K562 (cell line): ENCODE measurements at regions not wholly inside any gene's neighbourhood (a gene's known extent, or its start where the extent isn't known, plus 50 kb on each side); places are given as distances from the start of the nearest gene placed in this dataset.

ENCODE experiments used
- ATAC-seq: fragments of 200-7000 bp; cut with Tn5 transposase; 3 replicates; pipeline ENCODE4 v1.9.1; 2020; ENCODE audit warnings: moderate library complexity
- BruUV-seq: library from RNA; stranded (reverse); fragments of 400-500 nt; replicated peaks from 2 replicates; lab custom pipeline; 2021; lab: Mats Ljungman, UMichigan
- CTCF ChIA-PET: fragments of 300-600 bp; formaldehyde crosslinking; extraction: SDS; loops from one replicate; lab custom pipeline; 2021; ENCODE audit warnings: low intra/inter-chr PET ratio; lab: Yijun Ruan, JAX
- POLR2A ChIA-PET: fragments of 300-600, 350-650 bp; sonication (Branson Sonifier 250); formaldehyde crosslinking; extraction: SDS; loops from one replicate; lab custom pipeline; 2021; ENCODE audit warnings: antibody characterized with exemption, inconsistent platforms; lab: Yijun Ruan, JAX
- DNase-seq, 4 experiments: peaks; one replicate each; pipeline versions ENCODE4 v3.0.0 to v3.0.0-alpha.2; 2011 to 2018; ENCODE audit warnings: low spot score in 3 of 4, mixed read lengths in 3 of 4; ENCODE audit errors: extremely low read depth in 1 of 4
- FAIRE-seq: peaks from 2 replicates; lab custom pipeline; 2011; peaks lifted over from hg19 to GRCh38; lab: Jason Lieb, UNC
- H2AFZ ChIP-seq: 2 replicates; pipeline ENCODE4 v1.6.0; 2011; ENCODE audit warnings: low read depth, low read length, control low read depth, inconsistent platforms
- H3K27ac ChIP-seq: fragments of 200-600 bp; 3 replicates; pipeline ENCODE4 v1.8.0; 2011; ENCODE audit warnings: low read depth, mild to moderate bottlenecking, control low read depth, inconsistent platforms, low read length, moderate library complexity, mixed read lengths; ENCODE audit errors: extremely low read depth
- H3K27me3 ChIP-seq, 2 experiments: fragments of 300-600 bp in 1 of 2; 2 replicates in 1 of 2; 3 replicates in 1 of 2; pipeline versions ENCODE4 v1.6.0 to v1.8.0; 2011; ENCODE audit warnings: inconsistent platforms in 2 of 2, low read length in 2 of 2, mild to moderate bottlenecking in 1 of 2, mixed read lengths in 1 of 2, moderate library complexity in 1 of 2; ENCODE audit not compliant: control insufficient read depth in 2 of 2, insufficient read depth in 2 of 2
- H3K36me3 ChIP-seq: fragments of 300-600 bp; 3 replicates; pipeline ENCODE4 v1.8.0; 2011; ENCODE audit warnings: mild to moderate bottlenecking, low read length, inconsistent platforms; ENCODE audit not compliant: control insufficient read depth, insufficient read depth
- H3K4me1 ChIP-seq, 2 experiments: fragments of 200-600 bp in 1 of 2; replicated peaks in 1 of 2; 2 replicates in 1 of 2; 3 replicates in 1 of 2; pipeline versions ENCODE4 v1.5.1 to v1.8.0; 2011; ENCODE audit warnings: inconsistent platforms in 2 of 2, low read length in 2 of 2, mild to moderate bottlenecking in 1 of 2, mixed read lengths in 1 of 2, moderate library complexity in 1 of 2; ENCODE audit not compliant: control insufficient read depth in 2 of 2, insufficient read depth in 2 of 2
- H3K4me2 ChIP-seq: 2 replicates; pipeline ENCODE4 v1.6.1; 2011; ENCODE audit warnings: low read length, control low read depth, inconsistent platforms, mixed read lengths; ENCODE audit not compliant: insufficient read depth
- H3K4me3 ChIP-seq: fragments of 200-600 bp; sonication (generic), shearing (Covaris generic); 2 replicates; pipeline ENCODE4 v1.5.1; 2016; ENCODE audit warnings: control low read depth, inconsistent platforms
- H3K79me2 ChIP-seq: fragments of 200-600 bp; 3 replicates; pipeline ENCODE4 v1.8.0; 2011; ENCODE audit warnings: low read length, inconsistent platforms; ENCODE audit not compliant: control insufficient read depth, insufficient read depth
- H3K9ac ChIP-seq, 2 experiments: 2 replicates each; pipeline versions ENCODE4 v1.6.0 to v1.6.1; 2011; ENCODE audit warnings: low read depth in 2 of 2, low read length in 2 of 2, control low read depth in 1 of 2, inconsistent platforms in 1 of 2, mild to moderate bottlenecking in 1 of 2, mixed read lengths in 1 of 2; ENCODE audit not compliant: insufficient read depth in 1 of 2
- H3K9me1 ChIP-seq: one replicate; pipeline ENCODE4 v1.6.0; 2011; ENCODE audit warnings: inconsistent platforms, mild to moderate bottlenecking, low read length, moderate library complexity; ENCODE audit not compliant: control insufficient read depth, insufficient read depth
- H3K9me3 ChIP-seq: replicated peaks from 2 replicates; pipeline ENCODE4 v1.5.1; 2011; ENCODE audit warnings: low read depth, low read length, inconsistent platforms; ENCODE audit not compliant: control insufficient read depth, insufficient read depth
- H4K20me1 ChIP-seq: replicated peaks from 2 replicates; pipeline ENCODE4 v1.6.1; 2011; ENCODE audit warnings: low read length, inconsistent platforms, mixed read lengths; ENCODE audit not compliant: control insufficient read depth, insufficient read depth
- BCOR ChIP-seq: fragments of 450-650 bp; IDR thresholded peaks from 2 replicates; pipeline ENCODE4 v1.6.1; 2016
- CXXC5 ChIP-seq: fragments of 250-450 bp; sonication (Bioruptor Pico); IDR thresholded peaks from 2 replicates; pipeline ENCODE4 v1.8.0; 2022; ENCODE audit warnings: inconsistent platforms, mild to moderate bottlenecking, moderate library complexity
- IRF2 ChIP-seq: sonication (generic); formaldehyde crosslinking; IDR thresholded peaks from 2 replicates; pipeline ENCODE4 v1.8.1; 2022; ENCODE audit warnings: mild to moderate bottlenecking, missing genetic modification reagents
- PHB2 ChIP-seq: fragments of 450-650 bp; IDR thresholded peaks from 2 replicates; pipeline ENCODE4 v1.6.1; 2017; ENCODE audit warnings: low read depth
- SMARCC2 ChIP-seq: fragments of 450-650 bp; IDR thresholded peaks from 2 replicates; pipeline ENCODE4 v1.6.1; 2017; ENCODE audit warnings: antibody characterized with exemption, moderate library complexity, mild to moderate bottlenecking, low read depth
- SMC3 ChIP-seq: conservative IDR thresholded peaks from 2 replicates; pipeline ENCODE4 v1.6.1; 2011; ENCODE audit warnings: low read depth, low read length, improper control_type of control experiment; ENCODE audit not compliant: insufficient read depth
- TEAD4 ChIP-seq, 2 experiments: sonication (generic) in 1 of 2; formaldehyde crosslinking in 1 of 2; IDR thresholded peaks; 2 replicates each; pipeline versions ENCODE4 v1.6.1 to v1.8.0; 2012 to 2022; ENCODE audit warnings: borderline replicate concordance in 1 of 2, inconsistent platforms in 1 of 2, low read length in 1 of 2, mild to moderate bottlenecking in 1 of 2, missing genetic modification reagents in 1 of 2
- ZC3H11A ChIP-seq: IDR thresholded peaks from 2 replicates; pipeline ENCODE4 v1.6.1; 2012; ENCODE audit warnings: low read depth, low read length, improper control_type of control experiment
- ZNF140 ChIP-seq: fragments of 250-450 bp; sonication (Bioruptor Pico); IDR thresholded peaks from 2 replicates; pipeline ENCODE4 v1.8.0; 2021; ENCODE audit warnings: moderate library complexity, mild to moderate bottlenecking, inconsistent platforms
- ZNF316 ChIP-seq: fragments of 450-650 bp; IDR thresholded peaks from 2 replicates; pipeline ENCODE4 v1.6.1; 2016
- WGBS: fragments of 100-300 bp; shearing (Covaris generic); methylation state at CpG from one replicate; pipeline ENCODE4 v1.1.6; 2016; ENCODE audit warnings: low coverage, mixed read lengths; ENCODE audit not compliant: insufficient coverage; ENCODE audit errors: missing lambda C conversion rate; 5-methylcytosine and 5-hydroxymethylcytosine counted together
- in situ Hi-C: fragments of 300-500 bp; cut with MboI; formaldehyde crosslinking; loops from 4 replicates; pipeline ENCODE4 v1.15.0; 2018; ENCODE audit warnings: inconsistent platforms, mixed read lengths
- intact Hi-C: fragments of 100-400 bp; cut with micrococcal nuclease; formaldehyde crosslinking; loops from 2 replicates; pipeline ENCODE4 v1.14.2; 2022
- TF ChIP-seq, protein P1 (sequence below): sonication (generic); formaldehyde crosslinking; IDR thresholded peaks from 2 replicates; pipeline ENCODE4 v1.8.0; 2023; ENCODE audit warnings: mild to moderate bottlenecking, missing genetic modification reagents
- TF ChIP-seq, protein P2 (sequence below), 3 experiments: fragments of 200-800 bp in 1 of 3; sonication (Bioruptor generic) in 1 of 3; sonication (generic) in 1 of 3; formaldehyde crosslinking in 1 of 3; IDR thresholded peaks; 2 replicates each; pipeline versions ENCODE4 v1.6.1 to v1.8.0; 2016 to 2022; ENCODE audit warnings: mild to moderate bottlenecking in 2 of 3, missing compliant biosample characterization in 2 of 3, missing genetic modification characterization in 2 of 3, missing genetic modification reagents in 1 of 3
- TF ChIP-seq, protein P3 (sequence below), 3 experiments: IDR thresholded peaks in 2 of 3; conservative IDR thresholded peaks in 1 of 3; 2 replicates each; pipeline ENCODE4 v1.5.1; 2011 to 2012; ENCODE audit warnings: low read length in 3 of 3, mild to moderate bottlenecking in 3 of 3, control low read depth in 2 of 3, improper control_type of control experiment in 1 of 3, inconsistent platforms in 1 of 3, low read depth in 1 of 3, mixed read lengths in 1 of 3, moderate library complexity in 1 of 3; ENCODE audit not compliant: insufficient read depth in 2 of 3

DNA sequence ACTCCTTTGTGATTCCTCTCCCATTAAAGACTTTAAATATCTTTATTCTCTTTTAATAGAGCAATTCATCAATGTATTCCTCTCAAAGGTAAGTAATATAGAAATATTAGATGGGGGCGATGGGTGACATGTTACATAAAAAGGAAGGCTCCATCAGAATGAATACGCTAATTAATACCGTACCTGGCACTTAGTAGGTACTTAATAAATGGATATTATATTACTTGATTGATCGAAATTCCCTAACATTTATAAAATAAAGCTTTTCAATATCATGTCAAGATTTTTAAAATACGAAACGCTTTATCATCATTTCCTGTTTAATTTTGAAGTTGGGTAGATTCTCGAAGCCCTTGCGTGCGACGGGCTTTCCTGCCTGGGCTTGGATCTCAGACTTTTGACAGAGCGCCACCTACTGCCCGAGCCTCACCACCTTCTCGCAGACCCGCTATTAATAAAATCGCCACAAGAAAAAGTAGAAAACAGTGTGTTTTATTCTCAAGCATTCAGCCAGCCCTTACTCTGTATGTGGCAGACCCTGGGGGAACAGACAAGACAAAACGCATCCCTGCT lies 99.4 kb downstream of the C5orf15 start:
- DNase-seq (peak; percentile 71 to 77 (median 76)), ATAC-seq (peak; percentile 90), FAIRE-seq (peak; percentile 90)
- WGBS: 14% methylated on average over 15 of the region's 16 CpGs
- no peak overlapping the region for H3K27ac ChIP-seq
- H4K20me1 ChIP-seq: 0 out of 2 replicates have a peak, but pooled peaks cover under 1% of the 10 kb centered on the region
- H3K4me1 ChIP-seq: peaks cover 3 to 4% of the 10 kb centered on the region in 2 experiments; a peak in 2 of 5 replicates
- no peak overlapping the region; a peak in 1 of 4 replicates for H3K9ac ChIP-seq
- BruUV-seq: no TSS peak
- in situ Hi-C loops: no loop called here
- no peaks in the 10 kb centered on the region for H3K9me3 ChIP-seq
- intact Hi-C loops: loop anchor here (5.0 to 10.0 kb wide), 3 partner anchors 73 to 317 kb away; no protein-coding TSS in a partner anchor
- no peaks in the 10 kb centered on the region for H3K36me3 ChIP-seq
- H3K79me2 ChIP-seq: no peaks in the 10 kb centered on the region
- no peaks in the 10 kb centered on the region for H3K9me1 ChIP-seq
- H2AFZ ChIP-seq: peak overlapping the region; percentile 87
- H3K4me3 ChIP-seq: no peak overlapping the region
- H3K4me2 ChIP-seq: peak overlapping the region; percentile 65
- CTCF ChIA-PET: interaction anchor here (1.8 kb wide), 1 partner anchor 114 kb away, joined by 6 read pairs; no protein-coding TSS in a partner anchor
- peaks cover 7 to 38% of the 10 kb centered on the region in 2 experiments; a peak in 4 of 5 replicates for H3K27me3 ChIP-seq
- POLR2A ChIA-PET: interaction anchor here (0.6 kb wide), 1 partner anchor 43 kb away, joined by 4 read pairs; no protein-coding TSS in a partner anchor
- TF ChIP-seq, protein P1, sequence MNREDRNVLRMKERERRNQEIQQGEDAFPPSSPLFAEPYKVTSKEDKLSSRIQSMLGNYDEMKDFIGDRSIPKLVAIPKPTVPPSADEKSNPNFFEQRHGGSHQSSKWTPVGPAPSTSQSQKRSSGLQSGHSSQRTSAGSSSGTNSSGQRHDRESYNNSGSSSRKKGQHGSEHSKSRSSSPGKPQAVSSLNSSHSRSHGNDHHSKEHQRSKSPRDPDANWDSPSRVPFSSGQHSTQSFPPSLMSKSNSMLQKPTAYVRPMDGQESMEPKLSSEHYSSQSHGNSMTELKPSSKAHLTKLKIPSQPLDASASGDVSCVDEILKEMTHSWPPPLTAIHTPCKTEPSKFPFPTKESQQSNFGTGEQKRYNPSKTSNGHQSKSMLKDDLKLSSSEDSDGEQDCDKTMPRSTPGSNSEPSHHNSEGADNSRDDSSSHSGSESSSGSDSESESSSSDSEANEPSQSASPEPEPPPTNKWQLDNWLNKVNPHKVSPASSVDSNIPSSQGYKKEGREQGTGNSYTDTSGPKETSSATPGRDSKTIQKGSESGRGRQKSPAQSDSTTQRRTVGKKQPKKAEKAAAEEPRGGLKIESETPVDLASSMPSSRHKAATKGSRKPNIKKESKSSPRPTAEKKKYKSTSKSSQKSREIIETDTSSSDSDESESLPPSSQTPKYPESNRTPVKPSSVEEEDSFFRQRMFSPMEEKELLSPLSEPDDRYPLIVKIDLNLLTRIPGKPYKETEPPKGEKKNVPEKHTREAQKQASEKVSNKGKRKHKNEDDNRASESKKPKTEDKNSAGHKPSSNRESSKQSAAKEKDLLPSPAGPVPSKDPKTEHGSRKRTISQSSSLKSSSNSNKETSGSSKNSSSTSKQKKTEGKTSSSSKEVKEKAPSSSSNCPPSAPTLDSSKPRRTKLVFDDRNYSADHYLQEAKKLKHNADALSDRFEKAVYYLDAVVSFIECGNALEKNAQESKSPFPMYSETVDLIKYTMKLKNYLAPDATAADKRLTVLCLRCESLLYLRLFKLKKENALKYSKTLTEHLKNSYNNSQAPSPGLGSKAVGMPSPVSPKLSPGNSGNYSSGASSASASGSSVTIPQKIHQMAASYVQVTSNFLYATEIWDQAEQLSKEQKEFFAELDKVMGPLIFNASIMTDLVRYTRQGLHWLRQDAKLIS (CRISPR knock-in tag): no peak
- TF ChIP-seq, protein P2, sequence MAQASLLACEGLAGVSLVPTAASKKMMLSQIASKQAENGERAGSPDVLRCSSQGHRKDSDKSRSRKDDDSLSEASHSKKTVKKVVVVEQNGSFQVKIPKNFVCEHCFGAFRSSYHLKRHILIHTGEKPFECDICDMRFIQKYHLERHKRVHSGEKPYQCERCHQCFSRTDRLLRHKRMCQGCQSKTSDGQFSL (CRISPR knock-in tag; IDR thresholded peaks at IDR 0.05): no peak
- TF ChIP-seq, protein P2 (tag; IDR thresholded peaks at IDR 0.05): no peak
- TF ChIP-seq CXXC5 (0 out of 2 replicates have a peak, but pooled peaks have one; percentile 11), BCOR (no peak), TEAD4 (IDR thresholded peaks at IDR 0.05; ENCODE audit: low read length) (no peak), TEAD4 (CRISPR knock-in tag; IDR thresholded peaks at IDR 0.05; ENCODE audit: borderline replicate concordance) (no peak), SMARCC2 (0 out of 2 replicates have a peak, but pooled peaks have one; percentile 51), ZNF316 (peak; percentile 74), SMC3 (peak; percentile 62), ZNF140 (CRISPR knock-in tag) (no peak), PHB2 (no peak), IRF2 (CRISPR knock-in tag) (no peak), ZC3H11A (no peak)
- TF ChIP-seq, protein P3, sequence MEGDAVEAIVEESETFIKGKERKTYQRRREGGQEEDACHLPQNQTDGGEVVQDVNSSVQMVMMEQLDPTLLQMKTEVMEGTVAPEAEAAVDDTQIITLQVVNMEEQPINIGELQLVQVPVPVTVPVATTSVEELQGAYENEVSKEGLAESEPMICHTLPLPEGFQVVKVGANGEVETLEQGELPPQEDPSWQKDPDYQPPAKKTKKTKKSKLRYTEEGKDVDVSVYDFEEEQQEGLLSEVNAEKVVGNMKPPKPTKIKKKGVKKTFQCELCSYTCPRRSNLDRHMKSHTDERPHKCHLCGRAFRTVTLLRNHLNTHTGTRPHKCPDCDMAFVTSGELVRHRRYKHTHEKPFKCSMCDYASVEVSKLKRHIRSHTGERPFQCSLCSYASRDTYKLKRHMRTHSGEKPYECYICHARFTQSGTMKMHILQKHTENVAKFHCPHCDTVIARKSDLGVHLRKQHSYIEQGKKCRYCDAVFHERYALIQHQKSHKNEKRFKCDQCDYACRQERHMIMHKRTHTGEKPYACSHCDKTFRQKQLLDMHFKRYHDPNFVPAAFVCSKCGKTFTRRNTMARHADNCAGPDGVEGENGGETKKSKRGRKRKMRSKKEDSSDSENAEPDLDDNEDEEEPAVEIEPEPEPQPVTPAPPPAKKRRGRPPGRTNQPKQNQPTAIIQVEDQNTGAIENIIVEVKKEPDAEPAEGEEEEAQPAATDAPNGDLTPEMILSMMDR (IDR thresholded peaks at IDR 0.05 in 2 of 3, conservative IDR thresholded peaks at IDR 0.05 in 1 of 3; ENCODE audit: insufficient read depth in 2 of 3, low read depth in 1 of 3, low read length in 3 of 3): peak; percentile 84 to 88 (median 86)
